ENCODE measurements at regions not wholly inside any gene's neighbourhood (a gene's known extent, or its start where the extent isn't known, plus 50 kb on each side); places are given as distances from the start of the nearest gene placed in this dataset.

DNA sequence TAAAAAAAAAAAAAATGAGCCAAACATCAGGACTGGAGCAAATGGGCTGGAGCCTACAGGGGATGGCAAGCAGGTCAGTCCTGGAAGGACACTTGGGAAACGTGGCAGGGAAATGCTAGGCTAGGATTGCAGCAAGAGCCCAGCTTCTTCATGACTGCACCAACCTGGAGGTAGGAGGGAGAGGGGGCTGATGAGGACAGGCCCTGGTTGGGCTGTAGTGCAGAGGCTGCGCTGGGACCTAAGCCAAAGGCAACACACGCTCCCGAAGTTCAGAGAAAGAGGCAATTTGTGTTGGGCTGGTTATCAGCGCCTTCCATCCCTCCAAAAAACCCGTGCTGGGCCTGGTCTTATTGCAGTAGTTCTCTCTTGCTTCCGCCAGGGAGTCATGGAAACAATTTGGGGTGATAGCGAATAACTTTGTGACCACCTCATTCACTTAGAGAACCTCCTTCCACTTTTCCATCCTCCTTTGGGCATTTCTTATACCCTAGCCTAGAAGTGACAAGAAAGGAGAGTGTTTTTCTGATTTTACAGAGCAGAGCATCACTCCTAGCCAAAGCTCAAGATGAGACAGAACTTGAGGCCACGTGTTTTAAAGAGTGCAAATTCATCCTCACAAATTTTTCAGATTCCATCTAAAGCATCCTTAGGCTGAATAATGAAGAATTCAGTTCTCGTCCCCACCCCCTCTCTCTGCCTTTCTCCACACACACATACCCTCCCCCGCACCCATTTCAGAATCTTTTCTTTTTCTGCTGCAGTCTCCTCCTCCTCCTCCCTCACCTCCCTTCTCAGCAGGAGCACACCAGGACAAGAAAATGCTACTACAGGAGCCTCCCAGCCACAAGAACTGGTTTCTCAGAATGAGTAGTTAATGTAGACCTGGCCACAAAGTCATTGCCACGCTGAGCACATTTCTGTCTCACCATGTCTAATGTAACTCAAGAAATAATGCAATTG is 61.3 kb upstream of the CALM2 start:
- TF ChIP-seq, protein P1, sequence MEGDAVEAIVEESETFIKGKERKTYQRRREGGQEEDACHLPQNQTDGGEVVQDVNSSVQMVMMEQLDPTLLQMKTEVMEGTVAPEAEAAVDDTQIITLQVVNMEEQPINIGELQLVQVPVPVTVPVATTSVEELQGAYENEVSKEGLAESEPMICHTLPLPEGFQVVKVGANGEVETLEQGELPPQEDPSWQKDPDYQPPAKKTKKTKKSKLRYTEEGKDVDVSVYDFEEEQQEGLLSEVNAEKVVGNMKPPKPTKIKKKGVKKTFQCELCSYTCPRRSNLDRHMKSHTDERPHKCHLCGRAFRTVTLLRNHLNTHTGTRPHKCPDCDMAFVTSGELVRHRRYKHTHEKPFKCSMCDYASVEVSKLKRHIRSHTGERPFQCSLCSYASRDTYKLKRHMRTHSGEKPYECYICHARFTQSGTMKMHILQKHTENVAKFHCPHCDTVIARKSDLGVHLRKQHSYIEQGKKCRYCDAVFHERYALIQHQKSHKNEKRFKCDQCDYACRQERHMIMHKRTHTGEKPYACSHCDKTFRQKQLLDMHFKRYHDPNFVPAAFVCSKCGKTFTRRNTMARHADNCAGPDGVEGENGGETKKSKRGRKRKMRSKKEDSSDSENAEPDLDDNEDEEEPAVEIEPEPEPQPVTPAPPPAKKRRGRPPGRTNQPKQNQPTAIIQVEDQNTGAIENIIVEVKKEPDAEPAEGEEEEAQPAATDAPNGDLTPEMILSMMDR (IDR thresholded peaks at IDR 0.05) = peak in 2 of 6 experiments; percentile 8 to 12
- no peak for TF ChIP-seq POLR2A (IDR thresholded peaks at IDR 0.05)

Measured in adrenal gland (tissue), 5 donors.